ENCODE measurements at regions not wholly inside any gene's neighbourhood (a gene's known extent, or its start where the extent isn't known, plus 50 kb on each side); places are given as distances from the start of the nearest gene placed in this dataset.

GRCh38 chr2:187252063-187252462 lies 196.0 kb downstream of the CALCRL start:
- whole genome bisulfite sequencing, 5 donors: 90 to 98% (median 93%) methylated on average over 10 of the region's 10 CpGs
- no peak overlapping the region for H3K27ac ChIP-seq
- no peaks in the 10 kb centered on the region for H3K9me3 ChIP-seq
- no peak overlapping the region for H3K4me3 ChIP-seq
- no peaks in the 10 kb centered on the region for H3K4me1 ChIP-seq
- no peaks in the 10 kb centered on the region for H3K36me3 ChIP-seq
- no peak for DNase-seq
- TF ChIP-seq, protein P1, sequence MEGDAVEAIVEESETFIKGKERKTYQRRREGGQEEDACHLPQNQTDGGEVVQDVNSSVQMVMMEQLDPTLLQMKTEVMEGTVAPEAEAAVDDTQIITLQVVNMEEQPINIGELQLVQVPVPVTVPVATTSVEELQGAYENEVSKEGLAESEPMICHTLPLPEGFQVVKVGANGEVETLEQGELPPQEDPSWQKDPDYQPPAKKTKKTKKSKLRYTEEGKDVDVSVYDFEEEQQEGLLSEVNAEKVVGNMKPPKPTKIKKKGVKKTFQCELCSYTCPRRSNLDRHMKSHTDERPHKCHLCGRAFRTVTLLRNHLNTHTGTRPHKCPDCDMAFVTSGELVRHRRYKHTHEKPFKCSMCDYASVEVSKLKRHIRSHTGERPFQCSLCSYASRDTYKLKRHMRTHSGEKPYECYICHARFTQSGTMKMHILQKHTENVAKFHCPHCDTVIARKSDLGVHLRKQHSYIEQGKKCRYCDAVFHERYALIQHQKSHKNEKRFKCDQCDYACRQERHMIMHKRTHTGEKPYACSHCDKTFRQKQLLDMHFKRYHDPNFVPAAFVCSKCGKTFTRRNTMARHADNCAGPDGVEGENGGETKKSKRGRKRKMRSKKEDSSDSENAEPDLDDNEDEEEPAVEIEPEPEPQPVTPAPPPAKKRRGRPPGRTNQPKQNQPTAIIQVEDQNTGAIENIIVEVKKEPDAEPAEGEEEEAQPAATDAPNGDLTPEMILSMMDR (IDR thresholded peaks at IDR 0.05 in 8 of 11, conservative IDR thresholded peaks at IDR 0.05 in 3 of 11): no peak
- no peak for TF ChIP-seq POLR2AphosphoS5 (IDR thresholded peaks at IDR 0.05)
- no peak for TF ChIP-seq POLR2A (IDR thresholded peaks at IDR 0.05)
- H3K27me3 ChIP-seq (replicated peaks in 1 of 7): no peaks in the 10 kb centered on the region
- intact Hi-C loops (cut with DNase I; ENCODE audit: low total_unique reads): no loop called here

DNA sequence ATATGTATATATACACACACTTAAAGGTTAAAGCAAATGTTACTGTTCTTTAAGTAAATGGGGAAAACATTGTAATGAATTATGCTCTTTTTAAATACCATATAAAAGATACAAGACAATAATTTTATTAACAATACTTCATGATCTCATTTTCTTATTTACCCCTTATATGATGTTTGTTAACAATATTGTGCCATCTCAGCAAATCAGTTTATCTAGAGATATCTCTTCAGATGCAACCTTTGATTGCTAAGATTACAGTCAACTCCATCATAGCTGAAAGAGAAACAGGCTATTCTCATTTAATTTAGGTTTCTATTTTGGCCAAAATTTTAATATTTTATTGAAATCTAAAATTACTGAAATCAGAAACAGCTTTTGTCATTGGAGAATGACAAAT lies 197.9 kb downstream of the CALCRL start:
- Histone ChIP-seq H3K4me3 (no peak overlapping the region), H3K9me3 (no peaks in the 10 kb centered on the region), H3K36me3 (no peaks in the 10 kb centered on the region), H3K27ac (no peak overlapping the region), H3K4me1 (no peaks in the 10 kb centered on the region), H3K27me3 (replicated peaks in 1 of 7) (no peaks in the 10 kb centered on the region)
- no peak for DNase-seq
- intact Hi-C loops (cut with DNase I; ENCODE audit: low total_unique reads): no loop called here
- TF ChIP-seq POLR2AphosphoS5 (IDR thresholded peaks at IDR 0.05) (no peak), POLR2A (IDR thresholded peaks at IDR 0.05) (no peak)
- TF ChIP-seq, protein P1 (IDR thresholded peaks at IDR 0.05 in 8 of 11, conservative IDR thresholded peaks at IDR 0.05 in 3 of 11): no peak

GRCh38 chr2:187233811-187234210 lies 214.2 kb downstream of the CALCRL start:
- TF ChIP-seq, protein P1 (IDR thresholded peaks at IDR 0.05 in 8 of 11, conservative IDR thresholded peaks at IDR 0.05 in 3 of 11): no peak
- TF ChIP-seq POLR2AphosphoS5 (IDR thresholded peaks at IDR 0.05) (no peak), POLR2A (IDR thresholded peaks at IDR 0.05) (no peak)
- no peaks in the 10 kb centered on the region for H3K36me3 ChIP-seq
- 80 to 97% (median 88%) methylated on average over 2 of the region's 2 CpGs for WGBS, 5 donors

DNA sequence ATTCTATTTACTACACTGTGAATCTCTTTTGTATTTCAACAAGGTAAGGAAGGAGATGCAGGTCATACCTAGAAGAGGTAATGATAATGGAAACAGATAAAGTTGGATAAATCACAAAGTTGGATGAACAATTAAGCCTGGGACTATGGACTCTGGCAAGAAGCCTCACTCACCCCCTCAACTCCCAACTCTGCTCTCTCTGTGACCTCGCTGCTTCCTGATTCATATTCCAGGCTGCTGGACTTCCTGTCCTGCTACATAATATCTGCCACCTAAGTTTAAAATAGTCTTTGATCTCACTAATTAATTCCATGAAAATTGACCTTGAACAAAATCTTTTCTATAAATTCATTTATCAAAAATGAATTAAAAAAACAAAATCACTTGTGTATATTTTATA lies 215.3 kb downstream of the CALCRL start:
- Histone ChIP-seq H3K4me3 (no peak overlapping the region), H3K4me1 (peaks cover 0 to 3% (median 0%) of the 10 kb centered on the region in 6 donors), H3K27ac (no peak overlapping the region), H3K9me3 (no peaks in the 10 kb centered on the region), H3K27me3 (replicated peaks in 1 of 7) (no peaks in the 10 kb centered on the region), H3K36me3 (no peaks in the 10 kb centered on the region)
- intact Hi-C loops (cut with DNase I; ENCODE audit: low total_unique reads): no loop called here
- 54 to 80% (median 69%) methylated on average over 1 of the region's 1 CpG for WGBS, 5 donors
- peak; percentile 23 for DNase-seq
- TF ChIP-seq POLR2A (IDR thresholded peaks at IDR 0.05): no peak
- TF ChIP-seq, protein P1 (IDR thresholded peaks at IDR 0.05 in 8 of 11, conservative IDR thresholded peaks at IDR 0.05 in 3 of 11): no peak
- no peak for TF ChIP-seq POLR2AphosphoS5 (IDR thresholded peaks at IDR 0.05)

More at GRCh38 chr2:187233811-187234210, 214.2 kb downstream of the CALCRL start:
- Histone ChIP-seq H3K27me3 (replicated peaks in 1 of 7) (no peaks in the 10 kb centered on the region), H3K4me1 (peaks cover 0 to 3% (median 0%) of the 10 kb centered on the region in 6 donors), H3K4me3 (no peak overlapping the region), H3K27ac (no peak overlapping the region), H3K9me3 (no peaks in the 10 kb centered on the region)
- DNase-seq: no peak
- intact Hi-C loops (cut with DNase I; ENCODE audit: low total_unique reads): no loop called here

Measured in spleen (tissue), 11 donors.